ENCODE measurements at regions not wholly inside any gene's neighbourhood (a gene's known extent, or its start where the extent isn't known, plus 50 kb on each side); places are given as distances from the start of the nearest gene placed in this dataset.

- TF ChIP-seq CTCF (conservative IDR thresholded peaks at IDR 0.05; ENCODE audit: low read depth, low read length) (no peak), RFX5 (IDR thresholded peaks at IDR 0.05; ENCODE audit: low read depth, low read length) (no peak), POLR2A (IDR thresholded peaks at IDR 0.05; ENCODE audit: low read depth, low read length) (no peak), CEBPB (IDR thresholded peaks at IDR 0.05; ENCODE audit: low read depth, low read length) (no peak), ELK1 (IDR thresholded peaks at IDR 0.05; ENCODE audit: borderline replicate concordance, low read depth, low read length) (no peak), RAD21 (IDR thresholded peaks at IDR 0.05; ENCODE audit: low read length) (no peak), BHLHE40 (IDR thresholded peaks at IDR 0.05; ENCODE audit: low read depth, low read length) (no peak), SMC3 (IDR thresholded peaks at IDR 0.05; ENCODE audit: low read depth, low read length) (no peak), MAZ (IDR thresholded peaks at IDR 0.05; ENCODE audit: borderline replicate concordance, low read depth, low read length) (no peak)
Measured at GRCh38 chr10:107561136-107561650, 396.7 kb upstream of the SORCS1 start.

Measured in IMR-90 (cell line).